Lower leg skin (tissue), 4 donors: ENCODE measurements at regions not wholly inside any gene's neighbourhood (a gene's known extent, or its start where the extent isn't known, plus 50 kb on each side); places are given as distances from the start of the nearest gene placed in this dataset.

Experiments used
- DNase-seq, 2 donors: peaks; one replicate each; pipeline ENCODE4 v3.0.0-alpha.2; 2019; ENCODE audit warnings: low spot score in 2 of 2
- H3K4me3 ChIP-seq: fragments of 200-600 bp; sonication (generic); 2 replicates; pipeline ENCODE4 v1.5.1; 2017; ENCODE audit warnings: mild to moderate bottlenecking, low read depth; ENCODE audit not compliant: poor library complexity, severe bottlenecking
- POLR2A ChIP-seq, 2 donors: fragments of 450-650 bp; IDR thresholded peaks; one replicate each; pipeline ENCODE4 v1.6.1; 2016 to 2017; ENCODE audit warnings: antibody characterized with exemption in 2 of 2, mild to moderate bottlenecking in 1 of 2, moderate library complexity in 1 of 2
- WGBS, 2 donors: methylation state at CpG; one replicate each; pipeline ENCODE4 v1.1.5; 2018; 5-methylcytosine and 5-hydroxymethylcytosine counted together
- intact Hi-C: fragments of 100-400 bp; cut with DNase I; formaldehyde crosslinking; loops from one replicate; pipeline ENCODE4 v1.15.0; 2023; ENCODE audit warnings: low total_unique reads
- TF ChIP-seq, protein P1 (sequence below), 3 donors: fragments of 450-650 bp; IDR thresholded peaks; one replicate each; pipeline ENCODE4 v1.5.1; 2016; ENCODE audit warnings: antibody characterized with exemption in 3 of 3, mild to moderate bottlenecking in 3 of 3, moderate library complexity in 2 of 3

DNA sequence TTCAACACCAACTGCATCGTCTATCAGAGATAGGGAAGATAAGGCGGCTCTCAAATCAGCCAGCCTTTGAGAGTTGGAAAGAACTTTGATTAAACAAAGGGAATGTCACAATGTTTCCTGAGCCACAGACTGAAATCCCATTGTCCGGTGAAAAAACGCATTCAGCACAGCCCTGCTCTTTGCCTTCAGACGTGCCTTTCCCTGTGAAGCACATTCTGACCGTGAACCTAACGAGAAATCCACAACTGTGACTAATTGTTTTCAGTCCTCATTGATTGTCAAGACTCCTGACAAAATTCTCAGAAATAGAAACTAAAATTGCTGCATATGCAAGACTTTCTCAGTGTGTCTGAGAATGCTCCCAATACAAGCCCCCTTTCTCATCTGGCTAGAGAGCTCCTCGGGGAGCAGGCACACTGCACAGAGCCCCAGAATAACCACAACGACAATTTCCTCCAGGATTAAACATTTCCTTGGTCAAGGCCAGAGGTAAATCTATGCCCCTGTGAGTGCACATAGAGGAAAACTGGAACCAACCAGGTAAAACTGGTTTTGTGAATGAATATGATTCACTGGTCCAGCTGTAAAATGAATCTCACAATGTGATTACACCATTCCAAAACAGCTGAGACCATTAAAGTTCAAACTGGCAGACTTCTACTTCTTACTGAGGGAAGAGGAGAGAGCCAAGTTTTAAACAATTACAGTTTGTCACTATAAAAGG is 561.9 kb upstream of the ID2 start:
- TF ChIP-seq POLR2A (IDR thresholded peaks at IDR 0.05): no peak
- H3K4me3 ChIP-seq: no peak overlapping the region
- no peak for DNase-seq
- intact Hi-C loops: no loop called here
- 32 to 38% methylated on average over 9 of the region's 9 CpGs for WGBS, 2 donors

DNA sequence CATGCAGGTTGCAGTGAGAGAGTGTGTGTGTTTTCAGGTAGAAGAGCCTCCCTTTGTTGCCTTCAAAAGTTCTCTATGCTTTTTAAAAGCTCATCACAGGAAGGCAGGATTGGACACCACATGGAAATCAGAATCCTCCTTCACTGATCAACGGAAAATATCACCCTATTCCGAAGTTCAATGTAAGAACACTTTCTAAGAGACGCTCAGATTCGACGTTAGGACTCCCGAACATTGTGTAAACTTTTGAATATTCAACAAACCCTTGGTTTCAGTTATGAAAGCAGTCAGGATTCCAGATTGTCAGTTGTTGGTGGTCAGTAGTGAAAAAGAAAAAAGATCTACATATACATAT is 561.4 kb upstream of the ID2 start:
- intact Hi-C loops: no loop called here
- 65 to 66% methylated on average over 6 of the region's 6 CpGs for WGBS, 2 donors
- DNase-seq: no peak
- TF ChIP-seq POLR2A (IDR thresholded peaks at IDR 0.05): no peak
- TF ChIP-seq, protein P1, sequence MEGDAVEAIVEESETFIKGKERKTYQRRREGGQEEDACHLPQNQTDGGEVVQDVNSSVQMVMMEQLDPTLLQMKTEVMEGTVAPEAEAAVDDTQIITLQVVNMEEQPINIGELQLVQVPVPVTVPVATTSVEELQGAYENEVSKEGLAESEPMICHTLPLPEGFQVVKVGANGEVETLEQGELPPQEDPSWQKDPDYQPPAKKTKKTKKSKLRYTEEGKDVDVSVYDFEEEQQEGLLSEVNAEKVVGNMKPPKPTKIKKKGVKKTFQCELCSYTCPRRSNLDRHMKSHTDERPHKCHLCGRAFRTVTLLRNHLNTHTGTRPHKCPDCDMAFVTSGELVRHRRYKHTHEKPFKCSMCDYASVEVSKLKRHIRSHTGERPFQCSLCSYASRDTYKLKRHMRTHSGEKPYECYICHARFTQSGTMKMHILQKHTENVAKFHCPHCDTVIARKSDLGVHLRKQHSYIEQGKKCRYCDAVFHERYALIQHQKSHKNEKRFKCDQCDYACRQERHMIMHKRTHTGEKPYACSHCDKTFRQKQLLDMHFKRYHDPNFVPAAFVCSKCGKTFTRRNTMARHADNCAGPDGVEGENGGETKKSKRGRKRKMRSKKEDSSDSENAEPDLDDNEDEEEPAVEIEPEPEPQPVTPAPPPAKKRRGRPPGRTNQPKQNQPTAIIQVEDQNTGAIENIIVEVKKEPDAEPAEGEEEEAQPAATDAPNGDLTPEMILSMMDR (IDR thresholded peaks at IDR 0.05): no peak
- no peak overlapping the region for H3K4me3 ChIP-seq

DNA sequence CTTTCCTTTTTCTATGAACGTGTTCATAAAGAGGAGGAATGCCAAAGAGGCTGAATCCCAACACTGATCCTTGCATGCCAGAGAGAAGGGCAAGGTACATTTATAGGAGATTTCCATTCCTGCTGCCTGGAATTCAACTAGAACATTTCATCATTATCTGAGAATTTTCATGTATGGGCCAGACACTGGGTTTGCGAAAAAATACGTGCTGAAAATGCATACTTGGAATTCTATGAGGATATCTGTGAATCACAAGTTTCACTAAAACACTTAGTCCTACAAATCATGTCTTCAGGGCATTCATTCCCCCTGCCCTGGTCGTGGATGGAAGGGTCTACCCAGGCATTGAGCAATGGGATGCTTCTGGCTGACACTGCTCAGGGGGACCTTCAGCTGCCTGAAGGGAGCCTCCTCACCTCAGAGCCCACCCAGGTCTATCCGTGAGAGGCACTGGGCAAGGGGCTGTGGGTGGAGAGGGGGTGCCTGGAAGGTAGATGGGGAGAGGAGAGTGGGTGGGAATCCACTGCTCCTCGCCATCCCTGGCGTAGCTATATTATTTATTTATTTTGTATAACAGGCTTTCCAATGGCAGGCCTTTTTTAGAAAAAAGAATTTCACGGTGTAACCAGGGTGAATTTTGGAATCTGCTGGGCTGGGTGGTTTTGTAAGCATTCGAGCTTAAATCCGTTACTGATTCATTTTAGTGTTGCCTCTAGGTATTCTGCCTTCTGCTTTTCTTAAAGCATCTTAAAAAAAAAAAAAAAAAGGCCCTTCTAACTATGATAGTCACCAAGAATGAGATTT is 560.6 kb upstream of the ID2 start:
- WGBS, 2 donors: 78 to 82% methylated on average over 10 of the region's 10 CpGs
- intact Hi-C loops: no loop called here
- no peak for DNase-seq
- TF ChIP-seq POLR2A (IDR thresholded peaks at IDR 0.05): no peak
- TF ChIP-seq, protein P1 (IDR thresholded peaks at IDR 0.05): no peak
- no peak overlapping the region for H3K4me3 ChIP-seq

DNA sequence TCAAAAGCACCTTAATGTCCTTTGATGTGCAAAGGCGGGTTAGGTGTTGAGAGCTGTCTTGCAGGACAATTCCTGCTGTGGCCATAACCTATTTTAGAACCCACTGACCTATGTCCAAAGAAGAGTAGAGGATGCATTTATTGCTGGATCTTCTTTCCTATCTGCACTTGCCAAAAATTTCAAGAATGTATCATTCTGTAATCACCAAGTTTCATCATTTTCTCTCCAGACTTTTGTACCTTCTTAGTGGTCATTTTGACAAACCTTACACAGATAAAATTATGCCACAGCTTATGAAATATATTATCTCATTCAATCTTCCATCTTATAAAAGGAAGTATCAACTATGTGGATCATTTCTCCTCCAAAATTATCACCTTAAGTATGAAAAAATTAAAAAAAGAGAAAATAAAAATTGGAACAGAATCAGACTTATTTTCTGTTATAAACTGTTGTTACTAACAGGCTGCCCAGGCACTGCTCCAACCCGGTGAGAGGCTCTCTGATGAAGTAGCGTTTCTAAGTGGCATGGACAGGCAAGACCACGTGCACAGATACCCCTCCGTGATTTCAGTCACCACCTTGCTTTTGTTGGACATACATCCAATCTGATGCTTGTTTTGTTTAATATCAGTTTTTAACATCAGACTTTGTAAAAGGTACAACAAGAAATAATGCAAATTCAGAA is 559.9 kb upstream of the ID2 start:
- TF ChIP-seq, protein P1 (IDR thresholded peaks at IDR 0.05): no peak
- TF ChIP-seq POLR2A (IDR thresholded peaks at IDR 0.05): no peak
- H3K4me3 ChIP-seq: no peak overlapping the region
- intact Hi-C loops: no loop called here
- no peak for DNase-seq
- WGBS, 2 donors: 66 to 72% methylated on average over 5 of the region's 5 CpGs

DNA sequence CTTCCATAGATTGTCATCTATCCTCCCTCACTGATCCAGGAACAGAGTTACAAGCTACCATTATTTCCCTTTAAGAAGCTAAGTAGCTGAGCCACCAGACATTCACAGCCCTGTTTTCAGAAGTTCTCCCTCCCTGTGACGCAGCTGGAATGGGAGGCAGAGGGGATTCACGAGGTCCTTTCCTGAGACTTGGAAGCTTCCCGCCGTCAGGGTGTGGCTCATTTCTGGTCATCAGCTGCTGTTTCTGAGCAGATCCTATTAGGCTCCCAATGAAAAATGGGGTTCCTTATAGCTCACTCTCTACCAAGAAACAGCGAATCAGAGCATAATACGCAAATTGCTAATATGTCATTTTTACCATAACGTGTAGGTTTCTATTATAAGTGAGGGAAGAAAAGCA is 559.3 kb upstream of the ID2 start:
- no peak overlapping the region for H3K4me3 ChIP-seq
- DNase-seq: no peak
- intact Hi-C loops: no loop called here
- TF ChIP-seq POLR2A (IDR thresholded peaks at IDR 0.05): no peak
- TF ChIP-seq, protein P1 (IDR thresholded peaks at IDR 0.05): no peak
- 51 to 60% methylated on average over 7 of the region's 7 CpGs for WGBS, 2 donors

DNA sequence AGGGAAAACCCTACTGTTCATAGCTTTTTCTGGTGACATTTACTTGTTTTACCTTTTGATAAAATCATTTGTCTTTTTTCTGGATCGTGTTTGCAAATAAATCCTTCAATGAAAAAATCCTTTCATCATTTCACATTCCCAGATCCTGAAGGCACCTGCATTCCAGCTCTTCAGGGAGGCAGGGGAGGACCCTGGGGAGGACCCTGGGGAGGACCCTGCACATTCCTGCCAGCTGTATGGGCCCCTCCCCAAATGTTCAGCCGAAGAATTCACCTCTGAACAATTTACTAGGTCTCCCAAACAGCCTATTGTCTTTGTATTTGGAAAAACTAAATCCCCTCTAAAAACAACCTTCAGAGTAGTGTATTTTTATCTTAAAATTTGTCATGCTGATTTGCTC is 558.4 kb upstream of the ID2 start:
- intact Hi-C loops: no loop called here
- no peak for DNase-seq
- 35 to 57% methylated on average over 2 of the region's 2 CpGs for WGBS, 2 donors
- no peak overlapping the region for H3K4me3 ChIP-seq
- TF ChIP-seq POLR2A (IDR thresholded peaks at IDR 0.05): no peak
- TF ChIP-seq, protein P1 (IDR thresholded peaks at IDR 0.05): no peak
